Activated T-cell treated with anti-CD3 and anti-CD28 coated beads, Interleukin-2, amount 50 U/mL, for 48 hours (primary cell): ENCODE measurements at regions not wholly inside any gene's neighbourhood (a gene's known extent, or its start where the extent isn't known, plus 50 kb on each side); places are given as distances from the start of the nearest gene placed in this dataset.

Experiments
- DNase-seq, 2 experiments: peaks; one replicate each; pipeline ENCODE4 v3.0.0-alpha.2; 2020

GRCh38 chr16:74094514-74094913 lies 202.1 kb upstream of the PSMD7 start:
- no peak for DNase-seq

- DNase-seq: no peak
Observed at GRCh38 chr16:74092336-74092735, 204.3 kb upstream of the PSMD7 start.

GRCh38 chr16:74090871-74091270 lies 205.7 kb upstream of the PSMD7 start:
- no peak for DNase-seq

GRCh38 chr16:74083541-74083940 lies 213.1 kb upstream of the PSMD7 start:
- no peak for DNase-seq

- no peak for DNase-seq
Observed at GRCh38 chr16:74080311-74080710, 216.3 kb upstream of the PSMD7 start.

GRCh38 chr16:74079232-74079586 lies 217.4 kb upstream of the PSMD7 start:
- no peak for DNase-seq

- no peak for DNase-seq
Observed at GRCh38 chr16:74078511-74079231, 217.9 kb upstream of the PSMD7 start.

GRCh38 chr16:74076568-74076967 lies 220.0 kb upstream of the PSMD7 start:
- DNase-seq: no peak

- DNase-seq: no peak
Observed at GRCh38 chr16:74075393-74075792, 221.2 kb upstream of the PSMD7 start.

- no peak for DNase-seq
Observed at GRCh38 chr16:74073456-74073855, 223.2 kb upstream of the PSMD7 start.

- no peak for DNase-seq
Observed at GRCh38 chr16:74071996-74072535, 224.5 kb upstream of the PSMD7 start.

GRCh38 chr16:74070237-74070636 lies 226.4 kb upstream of the PSMD7 start:
- DNase-seq: no peak

- no peak for DNase-seq
Observed at GRCh38 chr16:74064120-74064735, 232.4 kb upstream of the PSMD7 start.

- DNase-seq: no peak
Observed at GRCh38 chr16:74053826-74054225, 242.8 kb upstream of the PSMD7 start.

GRCh38 chr16:74053312-74053711 lies 243.3 kb upstream of the PSMD7 start:
- DNase-seq: no peak

- DNase-seq: no peak
Observed at GRCh38 chr16:74052016-74052415, 244.6 kb upstream of the PSMD7 start.

GRCh38 chr16:74049027-74049426 lies 247.6 kb upstream of the PSMD7 start:
- DNase-seq: no peak

- DNase-seq: no peak
Observed at GRCh38 chr16:74046524-74046923, 250.1 kb upstream of the PSMD7 start.

- no peak for DNase-seq
Observed at GRCh38 chr16:74045513-74045912, 251.1 kb upstream of the PSMD7 start.

- DNase-seq: no peak
Observed at GRCh38 chr16:74035816-74036215, 260.8 kb upstream of the PSMD7 start.

- DNase-seq: no peak
Observed at GRCh38 chr16:74034862-74035261, 261.8 kb upstream of the PSMD7 start.

GRCh38 chr16:74034200-74034599 lies 262.4 kb upstream of the PSMD7 start:
- no peak for DNase-seq

- no peak for DNase-seq
Observed at GRCh38 chr16:74033441-74033995, 263.1 kb upstream of the PSMD7 start.

- DNase-seq: no peak
Observed at GRCh38 chr16:74031551-74031950, 265.1 kb upstream of the PSMD7 start.
